ENCODE measurements at regions not wholly inside any gene's neighbourhood (a gene's known extent, or its start where the extent isn't known, plus 50 kb on each side); places are given as distances from the start of the nearest gene placed in this dataset.

- DNase-seq (ENCODE audit: low read depth in 1 of 2, low spot score in 1 of 2), result no peak
- H3K27ac ChIP-seq (replicated peaks), result no peak overlapping the region
- no peak for TF ChIP-seq SPI1 (IDR thresholded peaks at IDR 0.05; ENCODE audit: borderline replicate concordance, low read depth)
- TF ChIP-seq GABPA (IDR thresholded peaks at IDR 0.05; ENCODE audit: low read depth), result no peak
- TF ChIP-seq, protein P1, sequence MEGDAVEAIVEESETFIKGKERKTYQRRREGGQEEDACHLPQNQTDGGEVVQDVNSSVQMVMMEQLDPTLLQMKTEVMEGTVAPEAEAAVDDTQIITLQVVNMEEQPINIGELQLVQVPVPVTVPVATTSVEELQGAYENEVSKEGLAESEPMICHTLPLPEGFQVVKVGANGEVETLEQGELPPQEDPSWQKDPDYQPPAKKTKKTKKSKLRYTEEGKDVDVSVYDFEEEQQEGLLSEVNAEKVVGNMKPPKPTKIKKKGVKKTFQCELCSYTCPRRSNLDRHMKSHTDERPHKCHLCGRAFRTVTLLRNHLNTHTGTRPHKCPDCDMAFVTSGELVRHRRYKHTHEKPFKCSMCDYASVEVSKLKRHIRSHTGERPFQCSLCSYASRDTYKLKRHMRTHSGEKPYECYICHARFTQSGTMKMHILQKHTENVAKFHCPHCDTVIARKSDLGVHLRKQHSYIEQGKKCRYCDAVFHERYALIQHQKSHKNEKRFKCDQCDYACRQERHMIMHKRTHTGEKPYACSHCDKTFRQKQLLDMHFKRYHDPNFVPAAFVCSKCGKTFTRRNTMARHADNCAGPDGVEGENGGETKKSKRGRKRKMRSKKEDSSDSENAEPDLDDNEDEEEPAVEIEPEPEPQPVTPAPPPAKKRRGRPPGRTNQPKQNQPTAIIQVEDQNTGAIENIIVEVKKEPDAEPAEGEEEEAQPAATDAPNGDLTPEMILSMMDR (IDR thresholded peaks at IDR 0.05; ENCODE audit: insufficient read depth, low read length), result no peak
- TF ChIP-seq REST (IDR thresholded peaks at IDR 0.05; ENCODE audit: insufficient replicate concordance, low read depth), result no peak
- no peak for TF ChIP-seq POLR2AphosphoS5 (IDR thresholded peaks at IDR 0.05; ENCODE audit: low read depth)
- H3K4me3 ChIP-seq (replicated peaks; ENCODE audit: insufficient read depth, low read length), result no peak overlapping the region
- no peaks in the 10 kb centered on the region for H3K27me3 ChIP-seq (ENCODE audit: insufficient read depth, poor library complexity, severe bottlenecking)
Observed at GRCh38 chr2:123045713-123046112, 979.4 kb upstream of the CNTNAP5 start.

GRCh38 chr2:123047186-123047585, 977.9 kb upstream of the CNTNAP5 start:
- no peaks in the 10 kb centered on the region for H3K27me3 ChIP-seq (ENCODE audit: insufficient read depth, poor library complexity, severe bottlenecking)
- TF ChIP-seq, protein P1 (IDR thresholded peaks at IDR 0.05; ENCODE audit: insufficient read depth, low read length), result no peak
- TF ChIP-seq SPI1 (IDR thresholded peaks at IDR 0.05; ENCODE audit: borderline replicate concordance, low read depth), result no peak
- no peak for TF ChIP-seq REST (IDR thresholded peaks at IDR 0.05; ENCODE audit: insufficient replicate concordance, low read depth)
- no peak for TF ChIP-seq GABPA (IDR thresholded peaks at IDR 0.05; ENCODE audit: low read depth)
- no peak for TF ChIP-seq POLR2AphosphoS5 (IDR thresholded peaks at IDR 0.05; ENCODE audit: low read depth)
- H3K27ac ChIP-seq (replicated peaks), result no peak overlapping the region
- DNase-seq (ENCODE audit: low read depth in 1 of 2, low spot score in 1 of 2), result no peak
- no peak overlapping the region for H3K4me3 ChIP-seq (replicated peaks; ENCODE audit: insufficient read depth, low read length)

- H3K4me3 ChIP-seq (replicated peaks; ENCODE audit: insufficient read depth, low read length), result no peak overlapping the region
- H3K27me3 ChIP-seq (ENCODE audit: insufficient read depth, poor library complexity, severe bottlenecking), result no peaks in the 10 kb centered on the region
- TF ChIP-seq GABPA (IDR thresholded peaks at IDR 0.05; ENCODE audit: low read depth), result no peak
- no peak for TF ChIP-seq POLR2AphosphoS5 (IDR thresholded peaks at IDR 0.05; ENCODE audit: low read depth)
- TF ChIP-seq, protein P1 (IDR thresholded peaks at IDR 0.05; ENCODE audit: insufficient read depth, low read length), result no peak
- TF ChIP-seq SPI1 (IDR thresholded peaks at IDR 0.05; ENCODE audit: borderline replicate concordance, low read depth), result no peak
- TF ChIP-seq REST (IDR thresholded peaks at IDR 0.05; ENCODE audit: insufficient replicate concordance, low read depth), result no peak
- DNase-seq (ENCODE audit: low read depth in 1 of 2, low spot score in 1 of 2), result no peak
- H3K27ac ChIP-seq (replicated peaks), result no peak overlapping the region
Observed at GRCh38 chr2:123051136-123051535, 974.0 kb upstream of the CNTNAP5 start.

Data from HL-60 (cell line).